HG02571 (cell line): ENCODE measurements at regions not wholly inside any gene's neighbourhood (a gene's known extent, or its start where the extent isn't known, plus 50 kb on each side); places are given as distances from the start of the nearest gene placed in this dataset.
"Not testable (repeated sequence)": the region's sequence is repeated elsewhere in the genome, so short reads cannot be mapped to it uniquely, and the experiment has no call there.

Experiments used
- ATAC-seq: cut with Tn5 transposase; IDR thresholded peaks from one replicate; pipeline ENCODE4 v1.9.1; 2021; ENCODE audit warnings: mild to moderate bottlenecking, moderate library complexity; ENCODE audit not compliant: unreplicated experiment

- no peak for ATAC-seq
These were observed 262.5 kb downstream of the CGGBP1 start for GRCh38 chr3:87796137-87796842.

- no peak for ATAC-seq
These were observed 263.1 kb downstream of the CGGBP1 start for GRCh38 chr3:87795701-87796100.

GRCh38 chr3:87793337-87793877 lies 265.4 kb downstream of the CGGBP1 start:
- ATAC-seq = no peak

GRCh38 chr3:87792534-87793336 lies 266.1 kb downstream of the CGGBP1 start, which contains the start of gene HTR1F:
TSS of gene HTR1F (plus strand) at chr3:87792706.
- ATAC-seq = no peak

GRCh38 chr3:87792198-87792533 lies 266.6 kb downstream of the CGGBP1 start:
- no peak for ATAC-seq

GRCh38 chr3:87791248-87792027 lies 267.4 kb downstream of the CGGBP1 start:
- ATAC-seq = no peak

GRCh38 chr3:87789049-87789448 lies 269.8 kb downstream of the CGGBP1 start:
- not testable (repeated sequence) for ATAC-seq

- ATAC-seq = no peak
These were observed 270.3 kb downstream of the CGGBP1 start for GRCh38 chr3:87788516-87788915.

GRCh38 chr3:87780811-87781210 lies 278.0 kb downstream of the CGGBP1 start:
- no peak for ATAC-seq

- ATAC-seq = no peak
These were observed 279.9 kb downstream of the CGGBP1 start for GRCh38 chr3:87778876-87779275.

GRCh38 chr3:87771337-87772192 lies 287.2 kb downstream of the CGGBP1 start:
- peak; percentile 91 for ATAC-seq

GRCh38 chr3:87766721-87767120 lies 292.1 kb downstream of the CGGBP1 start:
- no peak for ATAC-seq

GRCh38 chr3:87765256-87765655 lies 293.5 kb downstream of the CGGBP1 start:
- ATAC-seq = no peak

- ATAC-seq = no peak
These were observed 297.0 kb downstream of the CGGBP1 start for GRCh38 chr3:87761795-87762194.

- ATAC-seq = no peak
These were observed 297.5 kb downstream of the CGGBP1 start for GRCh38 chr3:87761341-87761740.

GRCh38 chr3:87756616-87757015 lies 302.2 kb downstream of the CGGBP1 start:
- ATAC-seq = no peak

GRCh38 chr3:87755852-87756251 lies 303.0 kb downstream of the CGGBP1 start:
- ATAC-seq = no peak

- no peak for ATAC-seq
These were observed 316.6 kb downstream of the CGGBP1 start for GRCh38 chr3:87742250-87742649.

GRCh38 chr3:87740894-87741293 lies 317.9 kb downstream of the CGGBP1 start:
- ATAC-seq = not testable (repeated sequence)

- ATAC-seq = not testable (repeated sequence)
These were observed 321.0 kb downstream of the CGGBP1 start for GRCh38 chr3:87737817-87738216.
